GM21367 (cell line): ENCODE measurements at regions not wholly inside any gene's neighbourhood (a gene's known extent, or its start where the extent isn't known, plus 50 kb on each side); places are given as distances from the start of the nearest gene placed in this dataset.
"Not testable (repeated sequence)": the region's sequence is repeated elsewhere in the genome, so short reads cannot be mapped to it uniquely, and the experiment has no call there.

Experiments used
- ATAC-seq: cut with Tn5 transposase; IDR thresholded peaks from one replicate; pipeline ENCODE4 v1.9.1; 2021; ENCODE audit not compliant: unreplicated experiment

- ATAC-seq, result no peak
Measured at GRCh38 chr18:1393929-1394328, 489.3 kb downstream of the ADCYAP1 start.

- ATAC-seq, result no peak
Measured at GRCh38 chr18:1394426-1394825, 489.8 kb downstream of the ADCYAP1 start.

GRCh38 chr18:1394966-1395365 is 490.3 kb downstream of the ADCYAP1 start:
- ATAC-seq, result no peak

- ATAC-seq, result no peak
Measured at GRCh38 chr18:1408376-1408775, 503.7 kb downstream of the ADCYAP1 start.

- no peak for ATAC-seq
Measured at GRCh38 chr18:1412655-1413322, 508.1 kb downstream of the ADCYAP1 start.

- ATAC-seq, result no peak
Measured at GRCh38 chr18:1413323-1413675, 508.6 kb downstream of the ADCYAP1 start.

GRCh38 chr18:1416074-1416473 is 511.4 kb downstream of the ADCYAP1 start:
- no peak for ATAC-seq

- no peak for ATAC-seq
Measured at GRCh38 chr18:1421502-1421901, 516.8 kb downstream of the ADCYAP1 start.

GRCh38 chr18:1422634-1423033 is 518.0 kb downstream of the ADCYAP1 start:
- no peak for ATAC-seq

- ATAC-seq, result no peak
Measured at GRCh38 chr18:1425679-1426078, 521.0 kb downstream of the ADCYAP1 start.

- ATAC-seq, result no peak
Measured at GRCh38 chr18:1435487-1435886, 530.8 kb downstream of the ADCYAP1 start.

- ATAC-seq, result no peak
Measured at GRCh38 chr18:1436199-1436598, 531.5 kb downstream of the ADCYAP1 start.

GRCh38 chr18:1438458-1438910 is 533.8 kb downstream of the ADCYAP1 start:
- ATAC-seq, result no peak

GRCh38 chr18:1438967-1439366 is 534.3 kb downstream of the ADCYAP1 start:
- no peak for ATAC-seq

GRCh38 chr18:1444062-1444461 is 539.4 kb downstream of the ADCYAP1 start:
- not testable (repeated sequence) for ATAC-seq

- ATAC-seq, result no peak
Measured at GRCh38 chr18:1446765-1447164, 542.1 kb downstream of the ADCYAP1 start.

- no peak for ATAC-seq
Measured at GRCh38 chr18:1452821-1453220, 548.1 kb downstream of the ADCYAP1 start.

GRCh38 chr18:1455605-1456004 is 550.9 kb downstream of the ADCYAP1 start:
- no peak for ATAC-seq

GRCh38 chr18:1458547-1458946 is 553.9 kb downstream of the ADCYAP1 start:
- no peak for ATAC-seq

- no peak for ATAC-seq
Measured at GRCh38 chr18:1463981-1464380, 559.3 kb downstream of the ADCYAP1 start.

- no peak for ATAC-seq
Measured at GRCh38 chr18:1464444-1465217, 560.0 kb downstream of the ADCYAP1 start.

- no peak for ATAC-seq
Measured at GRCh38 chr18:1466035-1466434, 561.4 kb downstream of the ADCYAP1 start.
